Fibroblast of mammary gland (primary cell): ENCODE measurements at regions not wholly inside any gene's neighbourhood (a gene's known extent, or its start where the extent isn't known, plus 50 kb on each side); places are given as distances from the start of the nearest gene placed in this dataset.

Source experiments
- DNase-seq: peaks from one replicate; pipeline ENCODE4 v3.0.0-alpha.2; 2010; ENCODE audit warnings: low read depth
- H3K4me3 ChIP-seq: 2 replicates; pipeline ENCODE4 v1.5.1; 2011; ENCODE audit warnings: low read depth, mild to moderate bottlenecking, low read length, moderate library complexity; ENCODE audit not compliant: control insufficient read depth
- CTCF ChIP-seq: conservative IDR thresholded peaks from 2 replicates; pipeline ENCODE4 v1.5.1; 2011; ENCODE audit warnings: low read depth, low read length, inconsistent platforms; ENCODE audit not compliant: control insufficient read depth, insufficient read depth

- no peak for TF ChIP-seq CTCF
- no peak for DNase-seq
- H3K4me3 ChIP-seq, result no peak overlapping the region
Measured at GRCh38 chr11:29368126-29368525, 648.7 kb downstream of the KCNA4 start.

GRCh38 chr11:29364006-29364405 is 652.8 kb downstream of the KCNA4 start:
- no peak for DNase-seq
- no peak for TF ChIP-seq CTCF
- H3K4me3 ChIP-seq, result no peak overlapping the region

- H3K4me3 ChIP-seq, result no peak overlapping the region
- no peak for DNase-seq
- TF ChIP-seq CTCF, result no peak
Measured at GRCh38 chr11:29361369-29361768, 655.5 kb downstream of the KCNA4 start.

- no peak for TF ChIP-seq CTCF
- H3K4me3 ChIP-seq, result no peak overlapping the region
Measured at GRCh38 chr11:29353833-29354232, 663.0 kb downstream of the KCNA4 start.

GRCh38 chr11:29352273-29352795 is 664.5 kb downstream of the KCNA4 start:
- DNase-seq, result no peak
- H3K4me3 ChIP-seq, result no peak overlapping the region
- no peak for TF ChIP-seq CTCF

More at GRCh38 chr11:29353833-29354232, 663.0 kb downstream of the KCNA4 start:
- DNase-seq, result no peak

GRCh38 chr11:29351301-29351873 is 665.4 kb downstream of the KCNA4 start:
- no peak for TF ChIP-seq CTCF
- DNase-seq, result no peak
- H3K4me3 ChIP-seq, result no peak overlapping the region
